ENCODE measurements at regions not wholly inside any gene's neighbourhood (a gene's known extent, or its start where the extent isn't known, plus 50 kb on each side); places are given as distances from the start of the nearest gene placed in this dataset.

- DNase-seq (ENCODE audit: insufficient read length, low spot score) (no peak), FAIRE-seq (no peak)
- TF ChIP-seq POLR2A (IDR thresholded peaks at IDR 0.05; ENCODE audit: low read depth, low read length) = no peak
Measured at GRCh38 chr11:29959488-29959887, 57.3 kb downstream of the KCNA4 start.

GRCh38 chr11:29957431-29957830, 59.4 kb downstream of the KCNA4 start:
- DNase-seq (ENCODE audit: insufficient read length, low spot score) (no peak), FAIRE-seq (no peak)
- TF ChIP-seq POLR2A (IDR thresholded peaks at IDR 0.05; ENCODE audit: low read depth, low read length) = no peak

DNA sequence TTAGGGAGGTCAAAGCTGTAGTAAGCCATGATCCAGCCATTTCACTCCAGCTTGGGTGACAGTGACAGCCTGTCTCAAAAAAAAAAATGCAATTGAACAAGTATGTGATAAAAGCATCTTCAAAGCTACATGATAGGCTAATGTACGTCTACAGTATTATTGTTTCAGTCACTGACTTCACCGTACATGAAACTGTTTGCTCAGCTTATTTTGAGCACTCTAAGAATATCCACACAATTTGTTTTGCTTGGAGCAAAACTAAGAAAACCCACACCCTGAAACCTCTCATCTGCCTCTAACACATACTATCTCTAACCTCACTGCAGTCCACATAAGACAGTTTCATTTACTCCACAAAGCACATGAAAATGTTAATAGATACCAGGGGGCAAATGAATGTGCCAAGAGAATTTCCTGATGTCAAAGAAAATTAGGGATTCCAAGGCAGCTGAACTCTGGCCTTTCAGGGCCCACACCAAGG, 60.7 kb downstream of the KCNA4 start:
- TF ChIP-seq POLR2A (IDR thresholded peaks at IDR 0.05; ENCODE audit: low read depth, low read length) = no peak
- DNase-seq (ENCODE audit: insufficient read length, low spot score) = no peak
- no peak for FAIRE-seq

GRCh38 chr11:29943347-29943746, 73.5 kb downstream of the KCNA4 start:
- DNase-seq (ENCODE audit: insufficient read length, low spot score) (no peak), FAIRE-seq (no peak)
- TF ChIP-seq POLR2A (IDR thresholded peaks at IDR 0.05; ENCODE audit: low read depth, low read length) = no peak

DNA sequence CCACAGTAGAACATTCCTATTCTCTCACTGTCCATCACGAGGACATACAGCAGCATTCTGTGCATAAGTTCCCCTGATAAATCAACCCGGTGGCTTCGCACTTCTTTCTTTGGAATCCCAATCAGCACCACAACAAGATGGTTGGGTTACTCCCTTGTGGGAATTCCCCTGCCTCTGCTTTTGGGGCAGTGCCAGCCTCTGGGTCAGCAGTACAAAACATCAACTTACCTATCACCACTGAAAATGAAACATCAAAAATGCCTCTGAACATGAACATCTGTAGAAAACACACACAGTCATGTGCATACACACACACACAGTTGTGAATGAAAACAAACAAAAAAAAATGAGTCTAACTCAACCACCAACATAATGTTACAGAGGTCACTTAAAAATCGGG, 79.3 kb downstream of the KCNA4 start:
- TF ChIP-seq POLR2A (IDR thresholded peaks at IDR 0.05; ENCODE audit: low read depth, low read length) = no peak
- DNase-seq (ENCODE audit: insufficient read length, low spot score) (no peak), FAIRE-seq (no peak)

- DNase-seq (ENCODE audit: insufficient read length, low spot score) (no peak), FAIRE-seq (no peak)
- TF ChIP-seq POLR2A (IDR thresholded peaks at IDR 0.05; ENCODE audit: low read depth, low read length) = no peak
Measured at GRCh38 chr11:29934115-29934638, 82.7 kb downstream of the KCNA4 start.

DNA sequence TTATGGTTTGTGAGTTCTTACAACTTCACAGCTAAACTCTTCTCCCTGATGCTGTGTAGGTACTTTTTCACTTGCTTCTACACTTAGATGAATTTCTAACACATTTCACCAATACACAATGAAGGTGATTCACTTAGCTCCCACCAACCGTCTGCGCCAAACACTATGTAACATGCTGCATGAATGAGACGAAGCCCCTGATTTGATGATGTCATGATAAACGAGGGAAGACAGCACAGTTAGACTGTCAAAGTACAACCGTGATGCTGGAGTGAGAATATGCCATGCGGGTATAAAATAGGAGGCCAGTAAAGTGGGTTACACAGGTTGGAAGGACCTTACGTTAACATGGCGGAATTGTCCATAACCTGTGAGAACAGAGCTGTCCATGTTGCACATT, 100.8 kb downstream of the KCNA4 start:
- no peak for DNase-seq (ENCODE audit: insufficient read length, low spot score)
- no peak for TF ChIP-seq POLR2A (IDR thresholded peaks at IDR 0.05; ENCODE audit: low read depth, low read length)
- no peak for FAIRE-seq

- no peak for DNase-seq (ENCODE audit: insufficient read length, low spot score)
- FAIRE-seq = no peak
- no peak for TF ChIP-seq POLR2A (IDR thresholded peaks at IDR 0.05; ENCODE audit: low read depth, low read length)
Measured at GRCh38 chr11:29914203-29914930, 102.5 kb downstream of the KCNA4 start.

- TF ChIP-seq POLR2A (IDR thresholded peaks at IDR 0.05; ENCODE audit: low read depth, low read length) = no peak
- no peak for FAIRE-seq
- no peak for DNase-seq (ENCODE audit: insufficient read length, low spot score)
Measured at GRCh38 chr11:29913352-29913751, 103.5 kb downstream of the KCNA4 start.

DNA sequence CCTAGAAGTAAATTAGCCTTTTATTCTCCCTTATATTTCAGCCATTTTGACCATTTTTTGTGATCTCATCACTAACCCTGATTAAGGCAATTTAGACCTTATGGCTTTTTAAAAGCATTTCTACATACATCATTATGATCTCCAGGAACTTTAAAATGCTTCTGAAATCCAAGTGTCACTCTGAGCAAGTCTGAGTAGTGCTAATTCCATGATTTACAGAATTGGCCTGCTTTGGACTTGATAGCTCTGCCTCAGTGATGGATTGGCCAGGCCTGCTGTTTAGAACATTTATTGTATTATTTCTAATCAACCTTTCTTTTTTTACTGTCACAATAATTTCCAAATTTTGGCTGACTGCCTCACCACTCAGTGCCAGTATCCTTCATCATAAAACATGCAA, 116.4 kb downstream of the KCNA4 start:
- FAIRE-seq (no peak), DNase-seq (ENCODE audit: insufficient read length, low spot score) (no peak)
- TF ChIP-seq POLR2A (IDR thresholded peaks at IDR 0.05; ENCODE audit: low read depth, low read length) = no peak

GRCh38 chr11:29879560-29879959, 137.3 kb downstream of the KCNA4 start:
- DNase-seq (ENCODE audit: insufficient read length, low spot score) (no peak), FAIRE-seq (no peak)
- no peak for TF ChIP-seq POLR2A (IDR thresholded peaks at IDR 0.05; ENCODE audit: low read depth, low read length)

DNA sequence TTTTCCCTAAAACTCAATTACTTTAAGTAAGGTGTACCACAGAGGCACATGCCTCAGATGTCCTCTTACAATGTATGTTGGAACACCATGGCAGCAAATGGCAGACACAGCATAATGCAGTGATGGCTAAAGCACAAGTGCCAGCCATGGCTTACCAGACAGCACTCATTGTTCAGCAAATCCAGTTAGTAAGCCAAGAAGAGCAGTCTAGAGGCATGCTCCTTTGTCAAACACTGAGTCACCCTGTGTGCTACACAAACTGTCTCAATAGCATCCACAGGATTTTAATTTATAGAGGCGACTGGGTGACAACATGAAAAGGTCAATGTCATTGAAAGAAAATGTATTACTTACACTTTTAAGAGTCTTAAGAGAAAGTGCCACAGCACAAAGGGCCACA, 140.6 kb downstream of the KCNA4 start:
- FAIRE-seq = no peak
- TF ChIP-seq POLR2A (IDR thresholded peaks at IDR 0.05; ENCODE audit: low read depth, low read length) = no peak
- DNase-seq (ENCODE audit: insufficient read length, low spot score) = no peak

GRCh38 chr11:29847219-29847618, 169.6 kb downstream of the KCNA4 start:
- no peak for TF ChIP-seq POLR2A (IDR thresholded peaks at IDR 0.05; ENCODE audit: low read depth, low read length)
- DNase-seq (ENCODE audit: insufficient read length, low spot score) = no peak
- no peak for FAIRE-seq

- TF ChIP-seq POLR2A (IDR thresholded peaks at IDR 0.05; ENCODE audit: low read depth, low read length) = no peak
- no peak for DNase-seq (ENCODE audit: insufficient read length, low spot score)
- no peak for FAIRE-seq
Measured at GRCh38 chr11:29844701-29845379, 172.0 kb downstream of the KCNA4 start.

DNA sequence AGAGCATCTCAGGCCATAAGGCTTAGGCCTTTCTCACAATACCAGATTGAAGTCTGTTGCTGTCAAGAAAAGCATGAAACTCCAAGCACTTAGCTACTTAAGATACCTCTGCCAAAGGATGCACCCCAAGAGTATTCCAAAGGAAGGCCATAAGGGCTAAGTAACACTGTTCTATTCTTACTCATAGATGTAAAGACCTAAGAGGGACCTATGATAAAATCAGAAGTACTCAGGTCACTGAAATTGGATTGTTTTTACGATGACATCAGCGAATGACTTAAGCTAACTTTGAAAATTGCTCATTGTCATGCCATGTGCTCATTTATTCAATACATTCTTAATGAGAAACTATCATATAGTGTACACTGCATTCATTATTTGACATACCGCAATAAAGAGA, 172.8 kb downstream of the KCNA4 start:
- DNase-seq (ENCODE audit: insufficient read length, low spot score) = no peak
- TF ChIP-seq POLR2A (IDR thresholded peaks at IDR 0.05; ENCODE audit: low read depth, low read length) = no peak
- no peak for FAIRE-seq

Data from H54 (cell line).